Psoas muscle (tissue), 7 donors: ENCODE measurements at regions not wholly inside any gene's neighbourhood (a gene's known extent, or its start where the extent isn't known, plus 50 kb on each side); places are given as distances from the start of the nearest gene placed in this dataset.
A peak's percentile ranks its signal among the peaks of the same experiment; 100 is the strongest.

Source experiments
- ATAC-seq, 4 donors: fragments of 200-7000 bp; cut with Tn5 transposase; one replicate each; pipeline ENCODE4 v1.9.1; 2020; ENCODE audit warnings: moderate library complexity in 3 of 4, mild to moderate bottlenecking in 2 of 4
- DNase-seq, 2 donors: peaks; one replicate each; pipeline ENCODE4 v3.0.0-alpha.2; 2020
- H3K27ac ChIP-seq: fragments of 200-600 bp; one replicate; pipeline ENCODE4 v1.8.0; 2022
- H3K27me3 ChIP-seq, 3 donors: fragments of 200-600 bp in 1 of 3; one replicate each; pipeline versions ENCODE4 v1.6.1 to v1.8.0; 2013 to 2022; ENCODE audit warnings: low read length in 2 of 3, mild to moderate bottlenecking in 2 of 3, moderate library complexity in 1 of 3; ENCODE audit not compliant: insufficient read depth in 3 of 3
- H3K36me3 ChIP-seq, 2 donors: fragments of 200-600 bp in 1 of 2; one replicate each; pipeline versions ENCODE4 v1.6.1 to v1.8.0; 2013 to 2022; ENCODE audit warnings: low read depth in 1 of 2, mild to moderate bottlenecking in 1 of 2, moderate library complexity in 1 of 2; ENCODE audit not compliant: insufficient read depth in 1 of 2
- H3K4me1 ChIP-seq: fragments of 200-600 bp; one replicate; pipeline ENCODE4 v1.8.0; 2022
- H3K4me3 ChIP-seq: fragments of 200-600 bp; one replicate; pipeline ENCODE4 v1.8.0; 2022; ENCODE audit warnings: mild to moderate bottlenecking
- H3K9me3 ChIP-seq: fragments of 200-600 bp; one replicate; pipeline ENCODE4 v1.8.0; 2022
- CTCF ChIP-seq: fragments of 200-600 bp; IDR thresholded peaks from one replicate; pipeline ENCODE4 v1.8.0; 2022; ENCODE audit warnings: antibody characterized with exemption
- WGBS, 3 donors: extraction: QIAGEN DNeasy Blood & Tissue Kit; methylation state at CpG; one replicate each; pipeline versions ENCODE4 v1.1.6 to v1.1.7; 2013; 5-methylcytosine and 5-hydroxymethylcytosine counted together
- intact Hi-C, 2 donors: fragments of 100-400 bp; cut with DNase I; formaldehyde crosslinking; loops; one replicate each; pipeline versions ENCODE4 v1.11.0 to v1.14.2; 2022
- donor health status: healthy with polysubstance abuse.
- donor health status: DM: no; HTN: no; CAD: no; lungs with moderate emphysema.
- donor health status: Bipolar disorder and iron deficiency.
- donor health status: healthy.
- donor health status: DM: yes; HTN: yes; CAD: no.
- donor health status: DM: no; HTN: no; CAD: no.
- donor health status: DM: yes; HTN: yes; CAD: no.

- no peak overlapping the region for H3K4me3 ChIP-seq
- H3K27me3 ChIP-seq: no peaks in the 10 kb centered on the region
- intact Hi-C loops: no loop called here
- H3K9me3 ChIP-seq: no peaks in the 10 kb centered on the region
- no peaks in the 10 kb centered on the region for H3K36me3 ChIP-seq
- H3K4me1 ChIP-seq: no peaks in the 10 kb centered on the region
- WGBS, 3 donors: 56 to 78% (median 78%) methylated on average over 4 of the region's 4 CpGs
- H3K27ac ChIP-seq: no peak overlapping the region
- no peak for DNase-seq
- no peak for TF ChIP-seq CTCF
- ATAC-seq: no peak
Observed at GRCh38 chr10:83536426-83536825, 602.9 kb upstream of the GHITM start.

- no peak overlapping the region for H3K27ac ChIP-seq
Observed at GRCh38 chr10:83538047-83538446, 601.3 kb upstream of the GHITM start.

GRCh38 chr10:83539528-83540308 is 599.6 kb upstream of the GHITM start:
- TF ChIP-seq CTCF: no peak
- Histone ChIP-seq H3K36me3 (no peaks in the 10 kb centered on the region), H3K27me3 (no peaks in the 10 kb centered on the region), H3K27ac (no peak overlapping the region), H3K4me3 (no peak overlapping the region), H3K9me3 (no peaks in the 10 kb centered on the region), H3K4me1 (no peaks in the 10 kb centered on the region)
- WGBS, 3 donors: 8 to 13% (median 9%) methylated on average over 2 of the region's 2 CpGs
- DNase-seq (peak; percentile 65 to 83), ATAC-seq (peak; percentile 44 to 80 (median 76))
- intact Hi-C loops: no loop called here

More at GRCh38 chr10:83538047-83538446, 601.3 kb upstream of the GHITM start:
- intact Hi-C loops: no loop called here
- no peak for ATAC-seq
- H3K4me3 ChIP-seq: no peak overlapping the region
- H3K9me3 ChIP-seq: no peaks in the 10 kb centered on the region
- H3K36me3 ChIP-seq: no peaks in the 10 kb centered on the region
- H3K27me3 ChIP-seq: no peaks in the 10 kb centered on the region
- no peaks in the 10 kb centered on the region for H3K4me1 ChIP-seq
- no peak for DNase-seq
- no peak for TF ChIP-seq CTCF

GRCh38 chr10:83541046-83541445 is 598.3 kb upstream of the GHITM start:
- no peak for TF ChIP-seq CTCF
- 21 to 23% (median 22%) methylated on average over 1 of the region's 1 CpG for WGBS, 3 donors
- no peaks in the 10 kb centered on the region for H3K4me1 ChIP-seq
- no peaks in the 10 kb centered on the region for H3K36me3 ChIP-seq
- H3K27ac ChIP-seq: no peak overlapping the region
- H3K9me3 ChIP-seq: no peaks in the 10 kb centered on the region
- DNase-seq (no peak), ATAC-seq (no peak)
- intact Hi-C loops: no loop called here
- no peaks in the 10 kb centered on the region for H3K27me3 ChIP-seq
- no peak overlapping the region for H3K4me3 ChIP-seq
